K562 (cell line): ENCODE measurements at regions not wholly inside any gene's neighbourhood (a gene's known extent, or its start where the extent isn't known, plus 50 kb on each side); places are given as distances from the start of the nearest gene placed in this dataset.

Experiments used
- CTCF ChIP-seq, 3 experiments: IDR thresholded peaks in 2 of 3; conservative IDR thresholded peaks in 1 of 3; 2 replicates each; pipeline ENCODE4 v1.5.1; 2011 to 2012; ENCODE audit warnings: low read length in 3 of 3, mild to moderate bottlenecking in 3 of 3, control low read depth in 2 of 3, improper control_type of control experiment in 1 of 3, inconsistent platforms in 1 of 3, low read depth in 1 of 3, mixed read lengths in 1 of 3, moderate library complexity in 1 of 3; ENCODE audit not compliant: insufficient read depth in 2 of 3
- CXXC5 ChIP-seq: fragments of 250-450 bp; sonication (Bioruptor Pico); IDR thresholded peaks from 2 replicates; pipeline ENCODE4 v1.8.0; 2022; ENCODE audit warnings: inconsistent platforms, mild to moderate bottlenecking, moderate library complexity
- HDAC2 ChIP-seq: fragments of 450-650 bp; IDR thresholded peaks from 2 replicates; pipeline ENCODE4 v1.6.1; 2016; ENCODE audit warnings: mild to moderate bottlenecking
- HOMEZ ChIP-seq: fragments of 250-450 bp; sonication (Bioruptor Pico); IDR thresholded peaks from 2 replicates; pipeline ENCODE4 v1.4.0; 2020; ENCODE audit warnings: mild to moderate bottlenecking, moderate library complexity
- MTA3 ChIP-seq: fragments of 450-650 bp; formaldehyde crosslinking; IDR thresholded peaks from 2 replicates; pipeline ENCODE4 v1.6.1; 2017; ENCODE audit warnings: mild to moderate bottlenecking, borderline replicate concordance
- NR4A1 ChIP-seq, 2 experiments: fragments of 250-450 bp in 1 of 2; fragments of 450-650 bp in 1 of 2; sonication (Bioruptor Pico) in 1 of 2; IDR thresholded peaks; 2 replicates each; pipeline versions ENCODE4 v1.4.0 to v1.6.1; 2016 to 2020; ENCODE audit warnings: mild to moderate bottlenecking in 2 of 2, missing compliant biosample characterization in 1 of 2, missing genetic modification characterization in 1 of 2, moderate library complexity in 1 of 2
- PHB2 ChIP-seq: fragments of 450-650 bp; IDR thresholded peaks from 2 replicates; pipeline ENCODE4 v1.6.1; 2017; ENCODE audit warnings: low read depth
- RHOXF2B ChIP-seq: fragments of 250-450 bp; sonication (Bioruptor Pico); conservative IDR thresholded peaks from 2 replicates; pipeline ENCODE4 v1.5.1; 2021
- USF2 ChIP-seq: sonication (generic); formaldehyde crosslinking; IDR thresholded peaks from 2 replicates; pipeline ENCODE4 v1.5.0; 2020; ENCODE audit warnings: missing genetic modification reagents
- ZNF184 ChIP-seq: sonication (generic); formaldehyde crosslinking; IDR thresholded peaks from 2 replicates; pipeline ENCODE4 v1.5.0; 2020; ENCODE audit warnings: missing genetic modification reagents
- ZNF263 ChIP-seq: sonication (generic); formaldehyde crosslinking; IDR thresholded peaks from 2 replicates; pipeline ENCODE4 v1.8.0; 2022; ENCODE audit warnings: mild to moderate bottlenecking, missing genetic modification reagents, borderline replicate concordance
- ZNF511 ChIP-seq: sonication (generic); formaldehyde crosslinking; IDR thresholded peaks from 2 replicates; pipeline ENCODE4 v1.8.0; 2022; ENCODE audit warnings: mild to moderate bottlenecking, missing genetic modification reagents
- ZNF707 ChIP-seq: fragments of 250-450 bp; sonication (Bioruptor Pico); conservative IDR thresholded peaks from 2 replicates; pipeline ENCODE4 v1.8.0; 2022; ENCODE audit warnings: inconsistent platforms, mild to moderate bottlenecking, moderate library complexity
- ZSCAN29 ChIP-seq: fragments of 450-650 bp; IDR thresholded peaks from 2 replicates; pipeline ENCODE4 v1.6.1; 2017

GRCh38 chrX:147781844-147782243, 129.9 kb upstream of the FMR1 start:
- no peak for TF ChIP-seq NR4A1 (CRISPR knock-in tag; IDR thresholded peaks at IDR 0.05)
- TF ChIP-seq NR4A1 (tag; IDR thresholded peaks at IDR 0.05): no peak
- TF ChIP-seq PHB2: no peak
- no peak for TF ChIP-seq HOMEZ (CRISPR knock-in tag)
- no peak for TF ChIP-seq RHOXF2B (CRISPR knock-in tag)
- TF ChIP-seq MTA3: no peak
- TF ChIP-seq CTCF (IDR thresholded peaks at IDR 0.05 in 2 of 3, conservative IDR thresholded peaks at IDR 0.05 in 1 of 3; ENCODE audit: insufficient read depth in 2 of 3, low read depth in 1 of 3, low read length in 3 of 3): no peak
- TF ChIP-seq ZSCAN29: no peak
- TF ChIP-seq ZNF263 (CRISPR knock-in tag): no peak
- no peak for TF ChIP-seq CXXC5 (CRISPR knock-in tag)
- no peak for TF ChIP-seq ZNF184
- TF ChIP-seq USF2: no peak
- no peak for TF ChIP-seq ZNF511 (CRISPR knock-in tag)
- TF ChIP-seq HDAC2: no peak
- TF ChIP-seq ZNF707 (CRISPR knock-in tag): no peak
